GM12865 (cell line): ENCODE measurements at regions not wholly inside any gene's neighbourhood (a gene's known extent, or its start where the extent isn't known, plus 50 kb on each side); places are given as distances from the start of the nearest gene placed in this dataset.

Source experiments
- DNase-seq: peaks from one replicate; pipeline ENCODE4 v3.0.0; 2010; ENCODE audit warnings: low read depth
- H3K4me3 ChIP-seq: 2 replicates; pipeline ENCODE4 v1.5.1; 2011; ENCODE audit warnings: mild to moderate bottlenecking, low read depth, low read length, control low read depth
- TF ChIP-seq, protein P1 (sequence below): IDR thresholded peaks from 2 replicates; pipeline ENCODE4 v1.5.1; 2011; ENCODE audit warnings: low read length, control low read depth, low read depth, inconsistent platforms; ENCODE audit not compliant: insufficient read depth; ENCODE audit errors: missing control alignments

- TF ChIP-seq, protein P1, sequence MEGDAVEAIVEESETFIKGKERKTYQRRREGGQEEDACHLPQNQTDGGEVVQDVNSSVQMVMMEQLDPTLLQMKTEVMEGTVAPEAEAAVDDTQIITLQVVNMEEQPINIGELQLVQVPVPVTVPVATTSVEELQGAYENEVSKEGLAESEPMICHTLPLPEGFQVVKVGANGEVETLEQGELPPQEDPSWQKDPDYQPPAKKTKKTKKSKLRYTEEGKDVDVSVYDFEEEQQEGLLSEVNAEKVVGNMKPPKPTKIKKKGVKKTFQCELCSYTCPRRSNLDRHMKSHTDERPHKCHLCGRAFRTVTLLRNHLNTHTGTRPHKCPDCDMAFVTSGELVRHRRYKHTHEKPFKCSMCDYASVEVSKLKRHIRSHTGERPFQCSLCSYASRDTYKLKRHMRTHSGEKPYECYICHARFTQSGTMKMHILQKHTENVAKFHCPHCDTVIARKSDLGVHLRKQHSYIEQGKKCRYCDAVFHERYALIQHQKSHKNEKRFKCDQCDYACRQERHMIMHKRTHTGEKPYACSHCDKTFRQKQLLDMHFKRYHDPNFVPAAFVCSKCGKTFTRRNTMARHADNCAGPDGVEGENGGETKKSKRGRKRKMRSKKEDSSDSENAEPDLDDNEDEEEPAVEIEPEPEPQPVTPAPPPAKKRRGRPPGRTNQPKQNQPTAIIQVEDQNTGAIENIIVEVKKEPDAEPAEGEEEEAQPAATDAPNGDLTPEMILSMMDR, result no peak
- DNase-seq, result no peak
- no peak overlapping the region for H3K4me3 ChIP-seq
Observed at GRCh38 chr5:3844266-3844665, 248.6 kb downstream of the IRX1 start.

- no peak overlapping the region for H3K4me3 ChIP-seq
- TF ChIP-seq, protein P1, result no peak
- DNase-seq, result no peak
Observed at GRCh38 chr5:3845230-3845629, 249.6 kb downstream of the IRX1 start.

DNA sequence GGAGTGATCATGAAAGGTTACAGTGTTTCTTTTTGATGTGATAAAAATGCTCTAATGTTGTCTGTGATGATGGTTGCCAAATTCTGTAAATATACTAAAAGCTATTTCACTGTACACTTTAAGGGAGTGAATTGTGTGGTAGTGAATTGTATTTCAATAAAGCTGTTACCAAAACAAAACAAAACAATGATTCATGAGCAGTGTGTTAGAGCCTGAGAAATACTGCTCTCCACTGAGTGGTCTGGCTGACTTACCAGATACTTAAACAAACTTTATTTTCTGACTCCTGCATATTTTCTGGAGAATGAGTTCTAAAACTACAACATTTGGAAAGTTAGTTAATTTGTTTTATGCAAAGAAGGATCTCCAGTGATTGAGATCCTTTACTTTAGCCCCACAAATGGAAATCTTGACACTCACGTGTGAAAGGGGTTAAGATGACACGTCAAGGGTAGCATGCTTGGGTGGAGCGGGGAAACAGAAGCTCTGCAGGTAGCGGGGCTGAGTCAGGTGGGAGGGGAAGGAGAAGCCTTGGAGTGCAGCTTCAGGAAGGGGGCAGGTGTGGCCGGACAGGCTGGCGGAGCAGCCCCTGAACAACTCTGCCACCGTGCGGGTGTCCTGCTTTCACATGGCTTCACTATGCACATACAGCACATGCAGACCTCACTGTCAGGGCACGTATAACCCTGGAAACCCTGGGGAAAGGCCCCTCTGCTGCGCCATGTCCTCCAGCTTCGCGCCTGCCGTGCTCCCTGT, 256.7 kb downstream of the IRX1 start:
- TF ChIP-seq, protein P1, result no peak
- DNase-seq, result no peak
- H3K4me3 ChIP-seq, result no peak overlapping the region

- DNase-seq, result no peak
- TF ChIP-seq, protein P1, result no peak
- no peak overlapping the region for H3K4me3 ChIP-seq
Observed at GRCh38 chr5:3853362-3853761, 257.7 kb downstream of the IRX1 start.

DNA sequence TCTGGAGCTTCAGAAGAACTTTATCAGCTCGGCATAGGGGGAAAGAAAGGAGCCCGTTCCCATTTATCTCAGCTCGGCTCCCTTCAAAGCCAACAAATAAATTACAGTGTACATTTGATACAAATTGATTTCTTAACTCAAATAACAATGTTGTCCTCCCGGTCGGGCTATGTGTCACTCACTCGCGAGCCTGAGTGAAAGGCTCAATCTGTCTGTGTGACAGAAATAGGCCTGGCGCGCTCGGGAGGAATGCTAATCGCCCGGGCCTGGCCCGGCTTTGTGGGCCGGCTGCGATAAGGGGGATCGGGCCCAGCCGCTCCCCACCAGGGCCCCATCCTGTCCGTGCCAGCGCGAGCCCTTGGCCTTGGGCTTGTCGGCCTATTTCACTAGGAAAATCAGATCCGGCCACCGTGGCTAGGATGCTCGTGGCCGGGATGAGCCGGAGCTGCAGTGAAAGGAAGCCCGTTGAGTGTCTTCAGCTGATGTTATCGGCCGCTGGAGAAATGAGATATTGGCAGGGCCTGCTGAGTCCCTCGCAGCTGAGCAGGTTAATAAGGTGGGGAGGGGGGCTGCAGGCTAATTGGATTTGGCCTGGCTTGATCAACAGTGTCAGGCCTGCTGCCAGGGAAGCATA, 258.7 kb downstream of the IRX1 start:
- no peak for DNase-seq
- H3K4me3 ChIP-seq, result no peak overlapping the region
- TF ChIP-seq, protein P1, result no peak

DNA sequence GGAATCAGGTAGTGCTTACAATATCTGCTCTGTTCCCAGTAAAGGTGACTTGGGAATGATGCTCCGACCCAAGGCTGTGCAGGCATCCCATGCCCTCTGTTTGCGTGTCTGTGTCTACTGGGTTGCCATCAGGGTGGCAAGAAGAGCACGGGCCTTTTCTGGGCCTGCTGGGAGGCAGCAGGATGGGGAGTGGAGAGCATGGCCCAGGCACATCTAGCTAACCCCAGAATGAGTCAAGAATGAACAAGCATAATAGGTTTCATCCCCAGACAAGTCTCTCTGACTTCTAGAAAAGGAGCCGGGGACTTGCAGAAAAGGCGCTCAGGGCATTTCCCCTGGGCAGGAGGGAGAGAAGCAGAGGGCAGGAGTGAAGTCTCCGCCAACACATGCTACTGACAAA, 260.4 kb downstream of the IRX1 start:
- no peak for DNase-seq
- no peak overlapping the region for H3K4me3 ChIP-seq
- TF ChIP-seq, protein P1, result no peak
